ENCODE measurements at regions not wholly inside any gene's neighbourhood (a gene's known extent, or its start where the extent isn't known, plus 50 kb on each side); places are given as distances from the start of the nearest gene placed in this dataset.
A peak's percentile ranks its signal among the peaks of the same experiment; 100 is the strongest.
"Not testable (repeated sequence)": the region's sequence is repeated elsewhere in the genome, so short reads cannot be mapped to it uniquely, and the experiment has no call there.

GRCh38 chr12:82627799-82628198 lies 58.9 kb upstream of the TMTC2 start:
- peak; percentile 39 for DNase-seq (ENCODE audit: low spot score)

DNA sequence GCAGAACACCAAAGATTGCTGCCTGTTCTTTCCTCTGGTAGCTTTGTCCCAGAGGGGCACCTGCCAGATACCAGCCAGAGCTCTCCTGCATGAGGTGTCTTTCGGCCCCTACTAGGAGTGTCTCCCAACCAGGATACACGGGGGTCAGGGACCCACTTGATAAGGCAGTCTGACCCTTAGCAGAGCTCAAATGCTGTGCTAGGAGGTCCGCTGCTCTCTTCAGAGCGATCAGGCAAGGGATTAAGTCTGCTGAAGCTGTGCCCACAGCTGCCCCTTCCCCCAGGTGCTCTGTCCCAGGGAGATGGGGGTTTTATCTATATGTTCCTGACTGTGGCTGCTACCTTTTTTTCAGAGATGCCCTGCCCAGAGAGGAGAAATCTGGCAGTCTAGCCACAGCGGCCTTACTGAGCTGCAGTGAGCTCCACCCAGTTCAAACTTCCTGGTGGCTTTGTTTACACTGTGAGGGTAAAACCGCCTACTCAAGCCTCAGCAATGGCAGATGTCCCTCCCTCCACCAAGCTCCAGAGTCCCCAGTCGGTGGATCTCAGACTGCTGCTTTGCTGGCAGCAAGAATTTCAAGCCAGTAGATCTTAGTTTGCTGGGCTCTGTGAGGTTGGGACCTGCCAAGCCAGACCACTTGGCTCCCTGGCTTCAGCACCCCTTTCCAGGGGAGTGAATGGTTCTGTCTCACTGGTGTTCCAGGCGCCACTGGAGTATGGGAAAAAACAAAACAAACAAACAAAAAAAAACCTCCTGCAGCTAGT lies 52.0 kb upstream of the TMTC2 start:
- not testable (repeated sequence) for DNase-seq (ENCODE audit: low spot score)

- no peak for DNase-seq (ENCODE audit: low spot score)
Measured at GRCh38 chr12:82635263-82635662, 51.4 kb upstream of the TMTC2 start.

All from putamen (tissue), 1 donor.